ENCODE measurements at regions not wholly inside any gene's neighbourhood (a gene's known extent, or its start where the extent isn't known, plus 50 kb on each side); places are given as distances from the start of the nearest gene placed in this dataset.

DNA sequence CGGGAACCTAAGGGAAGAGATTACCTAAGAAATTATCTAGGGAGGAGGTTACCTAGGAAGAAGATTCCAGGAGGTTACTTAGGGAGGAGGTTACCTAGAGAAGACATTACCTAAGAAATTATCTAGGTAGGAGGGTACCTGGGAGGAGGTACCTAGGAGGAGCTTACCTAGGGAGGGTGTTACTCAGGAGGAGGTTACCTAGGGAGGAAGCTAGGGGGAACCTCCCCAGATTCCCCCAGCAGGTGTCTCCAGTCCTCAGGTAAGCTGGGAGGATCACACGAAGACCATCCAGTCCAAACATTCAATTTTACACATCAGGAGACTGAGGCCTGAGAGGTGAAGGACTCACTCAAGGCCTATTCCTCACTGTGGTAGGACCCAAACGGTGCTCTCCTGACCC is 482.8 kb downstream of the TBC1D22A start:
- no peak for TF ChIP-seq CTCF (IDR thresholded peaks at IDR 0.05)
- TF ChIP-seq POLR2A (IDR thresholded peaks at IDR 0.05): no peak
- no peak for TF ChIP-seq POLR2AphosphoS5 (IDR thresholded peaks at IDR 0.05)
